IMR-90 (cell line): ENCODE measurements at regions not wholly inside any gene's neighbourhood (a gene's known extent, or its start where the extent isn't known, plus 50 kb on each side); places are given as distances from the start of the nearest gene placed in this dataset.

Source experiments
- ATAC-seq: fragments of 200-7000 bp; cut with Tn5 transposase; 2 replicates; pipeline ENCODE4 v1.9.1; 2020; ENCODE audit warnings: low read depth, mild to moderate bottlenecking, moderate library complexity
- BruUV-seq: library from RNA; stranded (reverse); fragments of 400-500 nt; replicated peaks from 2 replicates; lab custom pipeline; 2021; lab: Mats Ljungman, UMichigan
- CTCF ChIA-PET: fragments of 300-600 bp; formaldehyde crosslinking; extraction: SDS; loops from one replicate; lab custom pipeline; 2021; ENCODE audit warnings: antibody characterized with exemption; lab: Yijun Ruan, JAX
- POLR2A ChIA-PET: fragments of 300-600 bp; sonication (Branson Sonifier 250); formaldehyde crosslinking; loops from one replicate; lab custom pipeline; 2022; ENCODE audit warnings: antibody characterized with exemption; ENCODE audit not compliant: unreplicated experiment; lab: Charles Lee
- DNase-seq: peaks from one replicate; pipeline ENCODE4 v3.0.0; 2013
- H2AFZ ChIP-seq: replicated peaks from 2 replicates; pipeline ENCODE3; 2013; ENCODE audit warnings: low read length, mild to moderate bottlenecking; ENCODE audit not compliant: poor library complexity
- H2AK5ac ChIP-seq: 2 replicates; pipeline ENCODE4 v1.6.1; 2013; ENCODE audit warnings: low read depth, low read length, inconsistent platforms
- H2AK9ac ChIP-seq: replicated peaks from 2 replicates; pipeline ENCODE3; 2013; ENCODE audit warnings: mild to moderate bottlenecking, low read depth, low read length, moderate library complexity; ENCODE audit not compliant: poor library complexity
- H2BK120ac ChIP-seq: 2 replicates; pipeline ENCODE4 v1.6.1; 2013; ENCODE audit warnings: low read depth, low read length, inconsistent platforms
- H2BK15ac ChIP-seq: 3 replicates; pipeline ENCODE4 v1.6.1; 2013; ENCODE audit warnings: low read depth, low read length, inconsistent platforms
- H2BK20ac ChIP-seq: 2 replicates; pipeline ENCODE4 v1.6.1; 2013; ENCODE audit warnings: low read depth, mild to moderate bottlenecking, inconsistent platforms, low read length, moderate library complexity
- H2BK5ac ChIP-seq: 2 replicates; pipeline ENCODE4 v1.6.1; 2013; ENCODE audit warnings: mild to moderate bottlenecking, low read depth, low read length, inconsistent platforms; ENCODE audit not compliant: poor library complexity, severe bottlenecking
- H3K14ac ChIP-seq: replicated peaks from 2 replicates; pipeline ENCODE4 v1.6.1; 2013; ENCODE audit warnings: low read depth, low read length, inconsistent platforms
- H3K18ac ChIP-seq: 2 replicates; pipeline ENCODE4 v1.6.1; 2013; ENCODE audit warnings: low read depth, low read length, control low read depth
- H3K23ac ChIP-seq: 2 replicates; pipeline ENCODE4 v1.6.1; 2013; ENCODE audit warnings: low read depth, low read length, inconsistent platforms
- H3K27ac ChIP-seq: 2 replicates; pipeline ENCODE4 v1.5.1; 2013; ENCODE audit warnings: mild to moderate bottlenecking, control low read depth, low read length; ENCODE audit not compliant: insufficient read depth
- H3K27me3 ChIP-seq: 2 replicates; pipeline ENCODE4 v1.6.1; 2013; ENCODE audit warnings: low read length; ENCODE audit not compliant: control insufficient read depth, insufficient read depth
- H3K36me3 ChIP-seq: 2 replicates; pipeline ENCODE4 v1.6.1; 2013; ENCODE audit warnings: low read length, mixed read lengths; ENCODE audit not compliant: control insufficient read depth, insufficient read depth
- H3K4ac ChIP-seq: 2 replicates; pipeline ENCODE4 v1.6.1; 2013; ENCODE audit warnings: low read depth, low read length, inconsistent platforms
- H3K4me1 ChIP-seq: 2 replicates; pipeline ENCODE4 v1.6.1; 2013; ENCODE audit warnings: low read length, mixed read lengths; ENCODE audit not compliant: control insufficient read depth, insufficient read depth
- H3K4me2 ChIP-seq: 2 replicates; pipeline ENCODE4 v1.6.1; 2013; ENCODE audit warnings: low read depth, mild to moderate bottlenecking, control low read depth, low read length, moderate library complexity
- H3K4me3 ChIP-seq: 2 replicates; pipeline ENCODE4 v1.5.1; 2013; ENCODE audit warnings: low read depth, mild to moderate bottlenecking, control low read depth, low read length, moderate library complexity; ENCODE audit not compliant: insufficient read depth
- H3K56ac ChIP-seq: 2 replicates; pipeline ENCODE4 v1.6.1; 2013; ENCODE audit warnings: low read length, inconsistent platforms; ENCODE audit not compliant: insufficient read depth; ENCODE audit errors: extremely low read depth
- H3K79me1 ChIP-seq, 2 experiments: 2 replicates each; pipeline ENCODE4 v1.6.1; 2013; ENCODE audit warnings: low read length in 2 of 2, inconsistent platforms in 1 of 2, low read depth in 1 of 2
- H3K9ac ChIP-seq: 2 replicates; pipeline ENCODE4 v1.6.1; 2013; ENCODE audit warnings: low read depth, low read length, control low read depth
- H3K9me1 ChIP-seq: 2 replicates; pipeline ENCODE4 v1.6.1; 2013; ENCODE audit warnings: low read length, inconsistent platforms; ENCODE audit not compliant: insufficient read depth
- H3K9me3 ChIP-seq: 2 replicates; pipeline ENCODE4 v1.6.1; 2013; ENCODE audit warnings: low read length; ENCODE audit not compliant: control insufficient read depth, insufficient read depth
- H4K20me1 ChIP-seq: 2 replicates; pipeline ENCODE4 v1.6.1; 2013; ENCODE audit warnings: low read length, inconsistent platforms; ENCODE audit not compliant: insufficient read depth
- H4K5ac ChIP-seq: 2 replicates; pipeline ENCODE4 v1.6.1; 2013; ENCODE audit warnings: mild to moderate bottlenecking, low read depth, low read length, control low read depth
- H4K8ac ChIP-seq, 2 experiments: 2 replicates each; pipeline ENCODE4 v1.6.1; 2013; ENCODE audit warnings: low read depth in 2 of 2, low read length in 2 of 2, control low read depth in 1 of 2, inconsistent platforms in 1 of 2
- H4K91ac ChIP-seq: 2 replicates; pipeline ENCODE4 v1.6.1; 2013; ENCODE audit warnings: low read depth, low read length, inconsistent platforms; ENCODE audit not compliant: insufficient read depth
- BHLHE40 ChIP-seq: fragments of 150-350 bp; IDR thresholded peaks from 2 replicates; pipeline ENCODE4 v1.6.1; 2016; ENCODE audit warnings: mild to moderate bottlenecking, low read depth, low read length
- CEBPB ChIP-seq: IDR thresholded peaks from 2 replicates; pipeline ENCODE4 v1.6.1; 2012; ENCODE audit warnings: low read depth, low read length, improper control_type of control experiment
- CHD1 ChIP-seq: IDR thresholded peaks from 2 replicates; pipeline ENCODE4 v1.6.1; 2012; ENCODE audit warnings: low read depth, low read length, improper control_type of control experiment
- CTCF ChIP-seq: conservative IDR thresholded peaks from 2 replicates; pipeline ENCODE4 v1.5.1; 2012; ENCODE audit warnings: mild to moderate bottlenecking, low read depth, low read length, improper control_type of control experiment
- ELK1 ChIP-seq: fragments of 150-350 bp; IDR thresholded peaks from 2 replicates; pipeline ENCODE4 v1.6.1; 2016; ENCODE audit warnings: low read depth, mild to moderate bottlenecking, low read length, moderate library complexity, borderline replicate concordance
- FOS ChIP-seq: fragments of 150-350 bp; IDR thresholded peaks from 2 replicates; pipeline ENCODE4 v1.6.1; 2016; ENCODE audit warnings: low read depth, low read length
- MAFK ChIP-seq: IDR thresholded peaks from 2 replicates; pipeline ENCODE4 v1.6.1; 2012; ENCODE audit warnings: low read depth, low read length, improper control_type of control experiment
- MAZ ChIP-seq: IDR thresholded peaks from 2 replicates; pipeline ENCODE4 v1.6.1; 2012; ENCODE audit warnings: low read depth, mild to moderate bottlenecking, low read length, improper control_type of control experiment, moderate library complexity, borderline replicate concordance
- MXI1 ChIP-seq: IDR thresholded peaks from 2 replicates; pipeline ENCODE4 v1.6.1; 2012; ENCODE audit warnings: low read depth, mild to moderate bottlenecking, low read length, moderate library complexity, borderline replicate concordance
- NFE2L2 ChIP-seq: fragments of 150-350 bp; IDR thresholded peaks from 2 replicates; pipeline ENCODE4 v1.6.1; 2016; ENCODE audit warnings: low read depth, mild to moderate bottlenecking, low read length
- RAD21 ChIP-seq: IDR thresholded peaks from 2 replicates; pipeline ENCODE4 v1.6.1; 2012; ENCODE audit warnings: low read length, improper control_type of control experiment
- RCOR1 ChIP-seq: IDR thresholded peaks from 2 replicates; pipeline ENCODE4 v1.6.1; 2012; ENCODE audit warnings: mild to moderate bottlenecking, low read length, improper control_type of control experiment; ENCODE audit not compliant: insufficient replicate concordance
- RFX5 ChIP-seq: IDR thresholded peaks from 2 replicates; pipeline ENCODE4 v1.8.0; 2012; ENCODE audit warnings: low read depth, mild to moderate bottlenecking, low read length, moderate library complexity
- SMC3 ChIP-seq: fragments of 150-350 bp; IDR thresholded peaks from 2 replicates; pipeline ENCODE4 v1.6.1; 2016; ENCODE audit warnings: low read depth, mild to moderate bottlenecking, antibody characterized with exemption, low read length, moderate library complexity
- WGBS, 2 experiments: methylation state at CpG; one replicate each; pipeline versions ENCODE4 v1.1.5 to v1.1.7; 2013; ENCODE audit warnings: missing lambda C conversion rate in 2 of 2; ENCODE audit not compliant: insufficient read length in 1 of 2; ENCODE audit errors: extremely low coverage in 2 of 2; 5-methylcytosine and 5-hydroxymethylcytosine counted together
- dilution Hi-C: fragments of 300-500 bp; cut with HindIII; formaldehyde crosslinking; loops from one replicate; pipeline ENCODE4 v1.14.3; 2018; ENCODE audit warnings: low sequenced_read_pairs; ENCODE audit not compliant: unreplicated experiment
- in situ Hi-C: fragments of 300-500 bp; cut with MboI; formaldehyde crosslinking; loops from 3 replicates; pipeline ENCODE4 v1.14.3; 2019; ENCODE audit warnings: low sequenced_read_pairs, inconsistent platforms, mixed read lengths
- intact Hi-C: fragments of 100-400 bp; cut with micrococcal nuclease; formaldehyde crosslinking; loops from 2 replicates; pipeline ENCODE4 v1.10.0; 2022
- TF ChIP-seq, protein P1 (sequence below): fragments of 150-350 bp; IDR thresholded peaks from 2 replicates; pipeline ENCODE4 v1.6.1; 2017; ENCODE audit warnings: mild to moderate bottlenecking, antibody characterized with exemption, low read length, low read depth

DNA sequence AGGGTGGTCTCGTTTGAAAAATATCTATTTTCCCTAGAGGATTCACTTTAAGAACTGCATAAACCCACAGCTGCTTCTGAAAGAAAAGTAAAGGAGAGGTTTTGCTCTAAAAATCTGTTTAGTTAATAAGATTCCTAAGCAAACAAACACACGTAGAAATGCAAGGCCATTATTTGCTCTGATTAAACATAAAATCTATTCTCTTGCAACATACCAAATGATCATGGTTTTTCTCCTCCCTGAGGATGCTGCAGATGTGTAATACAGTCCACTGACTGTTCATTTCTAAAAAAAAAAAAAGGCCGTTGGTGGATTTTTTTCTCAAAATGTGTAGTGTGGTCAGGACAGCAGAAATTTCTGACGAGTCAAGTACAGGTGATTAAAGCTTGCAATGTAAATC lies 98.6 kb downstream of the BUB3 start:
- no peak overlapping the region for H4K5ac ChIP-seq
- H2AK5ac ChIP-seq, result no peak overlapping the region
- DNase-seq (no peak), ATAC-seq (no peak)
- no CpG with 5 or more reads among the region's 4 CpGs for WGBS, 2 experiments
- H4K91ac ChIP-seq, result no peak overlapping the region
- TF ChIP-seq FOS, result no peak
- TF ChIP-seq RCOR1, result no peak
- no peak for TF ChIP-seq BHLHE40
- no peak for TF ChIP-seq NFE2L2
- no peak for TF ChIP-seq CTCF
- no peak for TF ChIP-seq RAD21
- TF ChIP-seq, protein P1, sequence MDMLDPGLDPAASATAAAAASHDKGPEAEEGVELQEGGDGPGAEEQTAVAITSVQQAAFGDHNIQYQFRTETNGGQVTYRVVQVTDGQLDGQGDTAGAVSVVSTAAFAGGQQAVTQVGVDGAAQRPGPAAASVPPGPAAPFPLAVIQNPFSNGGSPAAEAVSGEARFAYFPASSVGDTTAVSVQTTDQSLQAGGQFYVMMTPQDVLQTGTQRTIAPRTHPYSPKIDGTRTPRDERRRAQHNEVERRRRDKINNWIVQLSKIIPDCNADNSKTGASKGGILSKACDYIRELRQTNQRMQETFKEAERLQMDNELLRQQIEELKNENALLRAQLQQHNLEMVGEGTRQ, result no peak
- TF ChIP-seq MAZ, result no peak
- no peak for TF ChIP-seq ELK1
- TF ChIP-seq MXI1, result no peak
- TF ChIP-seq CHD1, result no peak
- no peak for TF ChIP-seq CEBPB
- TF ChIP-seq MAFK, result no peak
- TF ChIP-seq RFX5, result no peak
- no peak for TF ChIP-seq SMC3
- no peaks in the 10 kb centered on the region for H3K4me1 ChIP-seq
- H3K18ac ChIP-seq, result no peak overlapping the region
- no peak overlapping the region for H3K9ac ChIP-seq
- no peak overlapping the region for H2BK120ac ChIP-seq
- H2AFZ ChIP-seq, result no peak overlapping the region
- intact Hi-C loops, result no loop called here
- H3K56ac ChIP-seq, result no peak overlapping the region
- no peaks in the 10 kb centered on the region for H3K9me1 ChIP-seq
- H3K27me3 ChIP-seq, result no peaks in the 10 kb centered on the region
- no peak overlapping the region for H2BK5ac ChIP-seq
- H3K4ac ChIP-seq, result no peak overlapping the region
- H3K4me3 ChIP-seq, result no peak overlapping the region
- BruUV-seq, result no TSS peak
- H3K9me3 ChIP-seq, result peaks cover 15% of the 10 kb centered on the region
- dilution Hi-C loops, result no loop called here
- H3K4me2 ChIP-seq, result no peak overlapping the region
- no peak overlapping the region for H3K14ac ChIP-seq
- no peaks in the 10 kb centered on the region for H3K36me3 ChIP-seq
- in situ Hi-C loops, result no loop called here
- H3K27ac ChIP-seq, result no peak overlapping the region
- no peaks in the 10 kb centered on the region for H4K20me1 ChIP-seq
- no peak overlapping the region for H4K8ac ChIP-seq
- no peak overlapping the region for H2BK15ac ChIP-seq
- H3K79me1 ChIP-seq, result no peaks in the 10 kb centered on the region
- H2BK20ac ChIP-seq, result no peak overlapping the region
- POLR2A ChIA-PET, result no interaction called here
- CTCF ChIA-PET, result interaction anchor here (0.6 kb wide), 1 partner anchor 256 kb away, joined by 4 read pairs; no protein-coding TSS in a partner anchor
- no peak overlapping the region for H3K23ac ChIP-seq
- H2AK9ac ChIP-seq, result no peak overlapping the region
